Testis (tissue), 2 donors: ENCODE measurements at regions not wholly inside any gene's neighbourhood (a gene's known extent, or its start where the extent isn't known, plus 50 kb on each side); places are given as distances from the start of the nearest gene placed in this dataset.

Experiments used
- POLR2A ChIP-seq: fragments of 450-650 bp; IDR thresholded peaks from one replicate; pipeline ENCODE4 v1.6.1; 2017; ENCODE audit warnings: antibody characterized with exemption, mild to moderate bottlenecking, moderate library complexity
- TF ChIP-seq, protein P1 (sequence below), 3 experiments: fragments of 450-650 bp in 2 of 3; fragments of 200-600 bp in 1 of 3; sonication (generic) in 1 of 3; IDR thresholded peaks; one replicate each; pipeline ENCODE4 v1.5.1; 2016 to 2019; ENCODE audit warnings: antibody characterized with exemption in 3 of 3, mild to moderate bottlenecking in 2 of 3, moderate library complexity in 1 of 3

DNA sequence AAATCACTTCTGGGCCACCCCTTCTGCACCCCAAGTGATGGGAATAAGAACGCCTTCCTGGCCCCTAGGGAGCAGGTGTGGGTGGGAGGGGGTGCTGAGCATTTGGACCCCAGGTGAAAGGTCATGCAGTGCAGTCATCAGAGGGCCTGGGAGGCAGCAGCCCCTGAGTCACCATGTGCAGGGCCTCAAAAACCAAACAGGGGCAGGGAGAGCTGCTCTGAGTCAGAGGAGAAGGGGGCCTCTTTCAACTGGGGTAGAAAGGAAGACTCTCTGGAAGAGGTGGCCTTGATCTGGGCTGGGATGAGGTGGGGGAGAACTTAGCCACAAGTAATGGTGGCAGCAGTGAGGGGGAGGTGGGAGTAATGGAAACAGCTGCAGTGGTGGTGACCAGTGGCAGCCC is 164.3 kb downstream of the BUB3 start:
- TF ChIP-seq, protein P1, sequence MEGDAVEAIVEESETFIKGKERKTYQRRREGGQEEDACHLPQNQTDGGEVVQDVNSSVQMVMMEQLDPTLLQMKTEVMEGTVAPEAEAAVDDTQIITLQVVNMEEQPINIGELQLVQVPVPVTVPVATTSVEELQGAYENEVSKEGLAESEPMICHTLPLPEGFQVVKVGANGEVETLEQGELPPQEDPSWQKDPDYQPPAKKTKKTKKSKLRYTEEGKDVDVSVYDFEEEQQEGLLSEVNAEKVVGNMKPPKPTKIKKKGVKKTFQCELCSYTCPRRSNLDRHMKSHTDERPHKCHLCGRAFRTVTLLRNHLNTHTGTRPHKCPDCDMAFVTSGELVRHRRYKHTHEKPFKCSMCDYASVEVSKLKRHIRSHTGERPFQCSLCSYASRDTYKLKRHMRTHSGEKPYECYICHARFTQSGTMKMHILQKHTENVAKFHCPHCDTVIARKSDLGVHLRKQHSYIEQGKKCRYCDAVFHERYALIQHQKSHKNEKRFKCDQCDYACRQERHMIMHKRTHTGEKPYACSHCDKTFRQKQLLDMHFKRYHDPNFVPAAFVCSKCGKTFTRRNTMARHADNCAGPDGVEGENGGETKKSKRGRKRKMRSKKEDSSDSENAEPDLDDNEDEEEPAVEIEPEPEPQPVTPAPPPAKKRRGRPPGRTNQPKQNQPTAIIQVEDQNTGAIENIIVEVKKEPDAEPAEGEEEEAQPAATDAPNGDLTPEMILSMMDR (IDR thresholded peaks at IDR 0.05), result no peak
- no peak for TF ChIP-seq POLR2A
